PC-9 (cell line): ENCODE measurements at regions not wholly inside any gene's neighbourhood (a gene's known extent, or its start where the extent isn't known, plus 50 kb on each side); places are given as distances from the start of the nearest gene placed in this dataset.

Experiments
- EZH2 ChIP-seq: fragments of 200-600 bp; sonication (generic); IDR thresholded peaks from 2 replicates; pipeline ENCODE4 v1.8.0; 2017; ENCODE audit warnings: antibody characterized with exemption, low read depth
- TF ChIP-seq, protein P1 (sequence below): fragments of 200-600 bp; sonication (generic); conservative IDR thresholded peaks from 2 replicates; pipeline ENCODE4 v1.6.1; 2017; ENCODE audit warnings: mixed run types, antibody characterized with exemption, mild to moderate bottlenecking, moderate library complexity

DNA sequence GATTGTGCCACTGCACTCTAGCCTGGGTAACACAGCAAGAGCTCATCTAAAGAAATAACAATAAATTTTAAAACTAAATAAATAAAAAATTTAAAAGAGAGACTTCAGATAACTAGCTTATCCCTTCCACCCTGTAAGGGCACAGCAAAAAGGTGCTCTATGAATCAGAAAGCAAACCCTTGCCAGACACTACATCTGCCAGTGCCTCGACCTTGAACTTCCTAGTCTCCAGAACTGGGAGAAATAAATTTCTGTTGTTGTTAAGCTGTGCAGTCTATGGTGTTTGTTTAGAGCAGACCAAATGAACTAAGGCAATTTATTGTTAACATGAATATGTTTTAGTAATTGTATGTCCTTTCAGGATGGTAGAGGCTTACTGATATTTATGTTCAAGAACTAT, 174.9 kb upstream of the TRIM24 start:
- TF ChIP-seq, protein P1, sequence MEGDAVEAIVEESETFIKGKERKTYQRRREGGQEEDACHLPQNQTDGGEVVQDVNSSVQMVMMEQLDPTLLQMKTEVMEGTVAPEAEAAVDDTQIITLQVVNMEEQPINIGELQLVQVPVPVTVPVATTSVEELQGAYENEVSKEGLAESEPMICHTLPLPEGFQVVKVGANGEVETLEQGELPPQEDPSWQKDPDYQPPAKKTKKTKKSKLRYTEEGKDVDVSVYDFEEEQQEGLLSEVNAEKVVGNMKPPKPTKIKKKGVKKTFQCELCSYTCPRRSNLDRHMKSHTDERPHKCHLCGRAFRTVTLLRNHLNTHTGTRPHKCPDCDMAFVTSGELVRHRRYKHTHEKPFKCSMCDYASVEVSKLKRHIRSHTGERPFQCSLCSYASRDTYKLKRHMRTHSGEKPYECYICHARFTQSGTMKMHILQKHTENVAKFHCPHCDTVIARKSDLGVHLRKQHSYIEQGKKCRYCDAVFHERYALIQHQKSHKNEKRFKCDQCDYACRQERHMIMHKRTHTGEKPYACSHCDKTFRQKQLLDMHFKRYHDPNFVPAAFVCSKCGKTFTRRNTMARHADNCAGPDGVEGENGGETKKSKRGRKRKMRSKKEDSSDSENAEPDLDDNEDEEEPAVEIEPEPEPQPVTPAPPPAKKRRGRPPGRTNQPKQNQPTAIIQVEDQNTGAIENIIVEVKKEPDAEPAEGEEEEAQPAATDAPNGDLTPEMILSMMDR = no peak
- TF ChIP-seq EZH2 = no peak
